ENCODE measurements at regions not wholly inside any gene's neighbourhood (a gene's known extent, or its start where the extent isn't known, plus 50 kb on each side); places are given as distances from the start of the nearest gene placed in this dataset.

- TF ChIP-seq CEBPB (IDR thresholded peaks at IDR 0.05; ENCODE audit: low read depth) (no peak), POLR2A (IDR thresholded peaks at IDR 0.05; ENCODE audit: borderline replicate concordance, extremely low read depth, insufficient read depth, insufficient read length) (no peak), ZNF274 (IDR thresholded peaks at IDR 0.05; ENCODE audit: low read depth, low read length) (no peak), EZH2 (IDR thresholded peaks at IDR 0.05) (no peak), CTCF (IDR thresholded peaks at IDR 0.05 in 2 of 3, conservative IDR thresholded peaks at IDR 0.05 in 1 of 3; ENCODE audit: borderline replicate concordance in 1 of 3, insufficient read depth in 1 of 3, low read depth in 2 of 3, low read length in 2 of 3) (no peak), ELF1 (IDR thresholded peaks at IDR 0.05; ENCODE audit: borderline replicate concordance, low read depth) (no peak), RAD21 (IDR thresholded peaks at IDR 0.05; ENCODE audit: low read depth) (no peak)
Measured at GRCh38 chr10:43852149-43852548, 203.5 kb upstream of the ZNF32 start.

All from HCT116 (cell line).